ENCODE measurements at regions not wholly inside any gene's neighbourhood (a gene's known extent, or its start where the extent isn't known, plus 50 kb on each side); places are given as distances from the start of the nearest gene placed in this dataset.

DNA sequence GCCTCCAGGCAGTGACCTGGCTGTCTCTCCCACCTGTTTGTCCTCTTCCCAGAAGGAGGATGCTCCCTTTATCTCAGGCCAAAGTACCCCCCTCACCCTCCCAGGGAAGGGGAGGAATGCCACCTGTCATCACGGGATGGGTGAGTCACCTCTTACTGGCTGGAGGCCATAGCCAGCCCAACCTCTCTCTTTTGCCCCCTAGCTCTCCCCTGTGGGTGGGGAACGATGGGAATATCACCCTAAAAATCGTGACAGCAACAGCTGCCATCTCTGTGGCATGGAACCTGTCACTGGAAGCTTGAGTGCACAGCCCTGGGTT, 137.5 kb upstream of the PTPN1 start:
- TF ChIP-seq CTCF (conservative IDR thresholded peaks at IDR 0.05; ENCODE audit: low read depth, low read length), result no peak
- TF ChIP-seq EZH2 (IDR thresholded peaks at IDR 0.05; ENCODE audit: low read length, unreplicated experiment), result no peak
- no peak for TF ChIP-seq EZH2phosphoT487 (IDR thresholded peaks at IDR 0.05; ENCODE audit: borderline replicate concordance, low read length)
